HEK293T (cell line): ENCODE measurements at regions not wholly inside any gene's neighbourhood (a gene's known extent, or its start where the extent isn't known, plus 50 kb on each side); places are given as distances from the start of the nearest gene placed in this dataset.

Experiments
- ELF4 ChIP-seq: fragments of 450-650 bp; IDR thresholded peaks from 2 replicates; pipeline ENCODE4 v1.6.1; 2017; ENCODE audit warnings: antibody characterized with exemption
- FOXK2 ChIP-seq: fragments of 450-650 bp; IDR thresholded peaks from 2 replicates; pipeline ENCODE4 v1.6.1; 2016; ENCODE audit warnings: mild to moderate bottlenecking
- FOXM1 ChIP-seq: fragments of 450-650 bp; IDR thresholded peaks from 2 replicates; pipeline ENCODE4 v1.6.1; 2017; ENCODE audit warnings: mild to moderate bottlenecking, borderline replicate concordance
- L3MBTL2 ChIP-seq: fragments of 450-650 bp; conservative IDR thresholded peaks from 2 replicates; pipeline ENCODE4 v1.6.1; 2016; ENCODE audit warnings: mild to moderate bottlenecking
- SP1 ChIP-seq: fragments of 450-650 bp; IDR thresholded peaks from 2 replicates; pipeline ENCODE4 v1.6.1; 2017
- TF ChIP-seq, protein P1 (sequence below): fragments of 450-650 bp; IDR thresholded peaks from 2 replicates; pipeline ENCODE4 v1.6.1; 2016

DNA sequence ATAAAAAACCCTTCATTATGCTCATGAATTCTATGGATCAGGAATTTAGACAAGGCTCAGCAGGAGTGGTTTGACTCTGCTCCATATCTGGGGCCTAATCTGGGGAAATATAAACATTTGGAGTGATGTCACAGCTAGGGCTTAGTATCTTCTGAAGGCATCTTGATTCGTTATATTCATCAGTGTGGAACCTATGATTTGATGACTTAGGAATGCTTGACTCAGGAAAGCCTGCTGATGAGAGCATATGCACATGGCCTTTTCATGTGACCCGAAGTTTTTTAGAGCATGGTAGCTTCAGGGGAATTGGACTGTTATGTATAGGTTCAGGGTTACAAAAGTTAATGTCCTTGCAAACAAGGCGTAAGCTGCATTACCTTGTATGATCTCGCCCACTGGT, 184.9 kb upstream of the LRRC3B start:
- TF ChIP-seq, protein P1, sequence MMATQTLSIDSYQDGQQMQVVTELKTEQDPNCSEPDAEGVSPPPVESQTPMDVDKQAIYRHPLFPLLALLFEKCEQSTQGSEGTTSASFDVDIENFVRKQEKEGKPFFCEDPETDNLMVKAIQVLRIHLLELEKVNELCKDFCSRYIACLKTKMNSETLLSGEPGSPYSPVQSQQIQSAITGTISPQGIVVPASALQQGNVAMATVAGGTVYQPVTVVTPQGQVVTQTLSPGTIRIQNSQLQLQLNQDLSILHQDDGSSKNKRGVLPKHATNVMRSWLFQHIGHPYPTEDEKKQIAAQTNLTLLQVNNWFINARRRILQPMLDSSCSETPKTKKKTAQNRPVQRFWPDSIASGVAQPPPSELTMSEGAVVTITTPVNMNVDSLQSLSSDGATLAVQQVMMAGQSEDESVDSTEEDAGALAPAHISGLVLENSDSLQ, result no peak
- TF ChIP-seq SP1 (no peak), L3MBTL2 (no peak), ELF4 (no peak), FOXK2 (no peak), FOXM1 (no peak)
